Endometrium (tissue), 2 donors: ENCODE measurements at regions not wholly inside any gene's neighbourhood (a gene's known extent, or its start where the extent isn't known, plus 50 kb on each side); places are given as distances from the start of the nearest gene placed in this dataset.

Experiments
- FAIRE-seq: peaks from 2 replicates; lab custom pipeline; 2012; peaks lifted over from hg19 to GRCh38; lab: Jason Lieb, UNC
- donor health status: control.
- donor health status: control.

DNA sequence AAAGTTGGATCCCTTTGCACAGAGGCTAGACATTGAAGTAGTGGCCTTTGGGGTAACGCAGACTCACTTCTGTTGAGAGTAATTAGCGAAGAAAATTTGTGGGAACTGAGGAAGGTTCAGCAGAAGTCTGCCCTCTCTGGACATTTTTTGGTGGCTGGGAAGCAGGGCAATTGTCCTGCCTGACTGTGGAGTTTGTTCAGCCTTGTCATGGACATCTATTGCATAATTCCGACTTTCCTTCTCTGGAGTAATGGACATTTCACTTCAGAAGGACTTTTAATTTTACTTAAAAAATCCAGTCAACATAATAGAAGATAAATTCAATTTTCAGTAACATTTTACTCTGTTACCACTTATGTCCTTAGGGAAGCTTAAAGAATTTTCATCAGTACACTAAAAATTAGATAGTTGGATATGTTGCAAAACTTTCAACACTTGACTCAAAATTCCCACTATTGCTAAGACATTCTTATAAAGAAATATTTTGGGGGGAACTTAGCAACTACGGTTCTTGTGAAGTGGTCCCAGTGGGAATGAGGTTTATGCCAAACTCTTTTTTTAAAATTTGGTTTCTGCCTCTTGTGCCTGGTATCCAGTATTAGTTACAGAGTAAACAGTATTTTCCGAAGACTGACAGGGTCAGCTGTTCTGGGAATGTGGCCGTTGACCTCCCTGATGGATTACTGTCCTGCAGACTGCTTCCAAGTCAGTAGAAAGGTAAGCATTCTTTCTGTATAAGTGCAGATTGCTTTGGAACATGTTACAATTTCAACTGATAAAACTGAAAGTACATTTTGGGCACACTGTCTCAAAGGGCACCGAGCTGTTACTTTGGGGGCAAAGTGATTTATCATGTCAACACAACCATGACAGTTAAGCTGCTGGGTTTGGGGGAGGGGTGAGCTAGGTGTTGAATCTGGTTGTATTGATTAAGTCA lies 100.6 kb upstream of the MLIP start:
- no peak for FAIRE-seq

DNA sequence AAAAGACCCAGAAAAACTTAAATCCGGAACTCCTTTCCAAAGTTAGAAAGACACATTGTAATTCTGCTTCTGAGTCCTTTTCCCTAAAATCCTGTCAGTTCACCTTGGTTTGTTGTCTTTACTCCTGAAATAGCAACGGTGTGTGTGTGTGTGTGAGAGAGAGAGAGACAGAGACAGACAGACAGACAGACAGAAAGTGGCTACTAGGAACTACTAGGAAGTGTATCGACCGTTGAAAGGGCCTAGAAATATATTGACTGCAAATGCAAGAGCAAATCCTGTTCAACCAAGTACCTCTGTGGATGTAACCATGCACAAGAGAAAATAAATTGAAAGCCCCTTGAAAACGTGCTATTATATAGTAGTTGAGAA lies 100.0 kb upstream of the MLIP start:
- FAIRE-seq: no peak

DNA sequence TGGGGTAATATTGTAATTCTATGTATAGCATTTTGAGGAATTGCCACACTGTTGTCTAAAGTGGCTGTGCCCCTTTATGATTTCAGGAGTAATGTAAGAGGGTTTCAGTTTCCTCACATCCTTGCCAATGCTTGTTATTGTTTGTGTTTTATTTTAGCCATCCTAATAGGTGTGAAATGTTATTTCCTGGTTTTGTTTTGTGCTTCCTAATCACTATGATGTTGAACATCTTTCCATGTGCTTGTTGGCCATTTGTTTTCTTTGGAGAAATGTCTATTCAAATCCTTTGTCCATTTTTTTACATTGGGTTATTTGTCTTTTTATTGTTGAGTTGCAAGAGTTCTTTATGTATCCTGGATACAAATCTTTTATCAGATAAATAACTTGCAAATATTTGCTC lies 97.3 kb upstream of the MLIP start:
- FAIRE-seq: no peak

DNA sequence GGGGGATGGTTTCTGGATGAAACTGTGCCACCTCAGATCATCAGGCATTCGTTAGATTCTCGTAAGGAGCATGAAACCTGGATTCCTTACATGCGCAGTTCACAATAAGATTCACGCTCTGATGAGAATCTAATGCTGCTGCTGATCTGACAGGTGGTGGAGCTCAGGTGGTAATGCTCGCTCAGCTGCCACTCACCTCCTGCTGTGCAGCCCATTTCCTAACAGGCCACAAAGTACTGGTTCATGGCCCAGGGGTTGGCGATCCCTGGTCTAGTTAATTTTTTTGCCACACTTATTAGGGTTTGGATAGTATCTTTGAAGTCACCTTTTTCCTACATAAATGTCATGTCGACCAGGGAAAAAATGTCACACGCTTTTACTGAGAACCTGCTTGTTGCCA lies 96.8 kb upstream of the MLIP start:
- no peak for FAIRE-seq

DNA sequence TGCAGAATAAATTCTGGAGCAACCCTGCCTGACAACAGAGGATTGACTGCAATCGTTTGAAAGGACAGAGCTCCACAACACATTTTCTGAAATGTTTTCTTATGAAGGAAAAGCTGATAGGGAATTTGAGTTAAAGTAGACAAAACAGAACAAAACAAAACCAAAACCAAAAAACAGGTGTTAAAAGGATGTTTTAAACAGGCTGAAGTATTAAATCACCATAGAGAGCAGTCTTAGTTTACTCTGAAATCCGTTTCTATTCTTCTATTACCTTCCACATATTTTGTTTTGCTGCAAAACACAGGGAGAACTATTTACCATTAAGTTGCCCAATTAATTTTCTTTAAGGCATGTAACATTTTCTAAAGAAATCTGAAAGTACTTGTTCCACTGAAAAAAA lies 93.4 kb upstream of the MLIP start:
- FAIRE-seq: no peak

DNA sequence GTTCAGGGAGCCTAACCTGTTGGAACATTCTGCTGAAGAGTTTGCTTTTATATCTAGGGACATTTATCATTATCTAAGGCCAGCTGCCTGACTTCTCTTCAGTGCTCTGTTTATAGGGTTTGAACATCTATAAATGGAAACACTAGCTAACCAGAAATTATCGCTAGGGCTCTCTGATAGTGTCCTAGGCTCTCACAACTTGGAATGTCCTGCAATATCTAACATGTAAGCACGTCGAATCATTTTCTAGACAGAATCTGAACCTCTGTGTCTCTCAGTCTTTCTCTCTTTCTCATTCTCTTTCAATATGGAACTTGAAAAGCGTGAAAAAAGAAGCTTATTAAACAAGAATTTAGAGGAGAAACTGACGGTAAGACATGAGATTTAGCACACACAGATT lies 92.5 kb upstream of the MLIP start:
- FAIRE-seq: no peak

DNA sequence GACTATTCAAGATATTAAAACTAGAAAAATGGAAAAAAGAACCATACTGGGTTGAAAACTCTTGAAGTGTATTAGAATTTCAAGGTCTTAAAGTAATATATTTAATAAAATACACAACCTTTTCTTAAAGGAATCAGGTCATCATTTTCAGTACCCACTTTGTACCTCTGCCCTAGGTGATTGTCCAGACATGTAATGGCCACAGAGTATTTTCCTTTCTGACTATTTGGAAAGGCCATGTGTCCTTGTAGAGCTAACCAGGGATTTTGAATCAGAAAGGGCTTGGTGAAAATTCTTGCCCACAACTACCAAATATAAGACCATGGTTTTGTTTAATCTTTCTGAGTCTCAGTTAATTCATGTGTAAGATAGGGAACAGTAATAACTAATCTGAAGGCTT lies 91.4 kb upstream of the MLIP start:
- FAIRE-seq: no peak

DNA sequence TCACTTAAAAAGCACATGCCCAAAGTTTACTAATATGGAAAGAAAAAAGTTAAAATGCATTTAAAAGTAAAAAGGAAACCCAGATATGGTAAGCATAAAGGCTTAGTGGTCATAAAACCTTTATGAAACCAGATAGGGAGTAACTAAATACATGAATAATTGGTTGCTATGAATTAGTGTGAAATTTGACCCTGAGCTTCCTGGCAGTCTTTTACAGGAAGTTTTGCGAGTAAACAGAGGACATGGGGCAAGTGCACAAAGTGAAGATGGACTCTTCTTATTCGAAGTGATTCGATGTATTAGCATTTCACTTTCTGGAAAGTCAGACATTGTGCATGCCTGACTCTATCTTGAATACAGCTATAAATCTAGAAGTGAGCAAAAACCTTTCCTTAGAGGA lies 90.9 kb upstream of the MLIP start:
- no peak for FAIRE-seq

DNA sequence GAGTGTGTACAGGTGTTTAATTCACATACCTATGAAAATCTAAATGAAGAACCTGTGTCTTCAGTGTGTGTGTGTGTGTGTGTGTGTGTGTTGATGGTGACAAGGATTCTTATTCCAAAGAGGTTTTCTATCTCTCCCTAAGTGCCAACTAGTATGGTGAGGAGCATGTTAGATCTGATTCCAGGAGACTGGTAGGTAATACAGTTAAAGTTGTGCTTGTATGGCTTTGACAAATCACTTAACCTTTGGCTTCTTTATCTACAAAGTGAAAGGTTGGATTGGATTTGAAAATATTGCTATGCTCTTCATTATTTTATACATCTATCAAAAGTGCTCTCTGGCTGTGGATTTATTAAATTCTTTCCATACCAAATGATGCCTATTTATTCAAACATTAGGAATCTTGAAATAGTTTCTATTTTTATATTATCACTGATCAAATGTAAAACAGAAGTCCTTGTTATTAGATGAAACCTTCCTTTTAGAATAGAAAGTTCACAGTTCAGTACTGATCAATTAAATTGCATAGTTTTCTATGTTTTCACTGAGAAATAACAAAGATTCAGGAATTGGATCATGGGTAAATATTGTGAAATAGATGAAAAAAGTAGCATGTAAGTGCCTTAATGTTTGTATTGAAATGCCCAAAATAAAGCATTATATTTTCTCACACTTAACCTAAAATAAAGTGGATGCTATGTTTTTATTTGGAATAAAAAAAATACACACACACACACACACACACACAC lies 84.4 kb upstream of the MLIP start:
- FAIRE-seq: no peak

DNA sequence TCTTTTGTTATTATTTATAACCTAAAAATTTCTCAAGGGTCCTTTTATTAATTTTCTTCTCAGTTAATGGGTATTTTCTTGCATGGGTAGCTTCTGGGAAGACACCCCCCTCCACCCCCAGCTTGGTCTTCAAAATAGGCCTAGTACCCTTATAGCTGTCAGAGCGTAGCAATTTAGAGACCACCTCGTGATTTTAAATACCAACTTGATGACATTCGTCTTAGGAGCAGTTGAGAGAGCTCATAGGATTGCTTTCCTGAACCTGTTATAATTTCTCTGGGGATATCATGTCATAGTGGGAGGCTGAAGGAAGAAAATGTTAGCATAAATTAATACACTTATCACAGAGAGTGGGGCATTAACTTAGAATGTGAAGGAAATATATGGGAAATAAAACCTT lies 83.1 kb upstream of the MLIP start:
- no peak for FAIRE-seq

DNA sequence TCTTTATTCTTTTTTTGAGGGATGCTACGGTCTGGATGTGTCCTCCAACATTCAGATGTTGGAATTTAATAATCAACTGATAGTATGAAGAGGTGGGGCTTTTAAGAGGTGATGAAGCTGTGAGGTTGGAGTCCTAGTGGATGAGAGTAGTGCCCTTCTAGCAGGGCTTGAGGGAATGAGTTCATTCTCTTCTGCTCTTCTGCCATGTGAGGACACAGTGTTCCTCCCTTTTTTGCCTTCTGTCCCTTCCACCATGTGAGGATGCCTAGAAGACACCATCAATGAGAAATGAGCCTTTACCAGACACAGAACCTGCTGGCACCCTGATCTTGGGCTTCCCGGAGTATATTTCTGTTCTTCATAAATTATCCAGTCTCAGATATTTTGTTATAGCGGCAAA lies 82.1 kb upstream of the MLIP start:
- no peak for FAIRE-seq

DNA sequence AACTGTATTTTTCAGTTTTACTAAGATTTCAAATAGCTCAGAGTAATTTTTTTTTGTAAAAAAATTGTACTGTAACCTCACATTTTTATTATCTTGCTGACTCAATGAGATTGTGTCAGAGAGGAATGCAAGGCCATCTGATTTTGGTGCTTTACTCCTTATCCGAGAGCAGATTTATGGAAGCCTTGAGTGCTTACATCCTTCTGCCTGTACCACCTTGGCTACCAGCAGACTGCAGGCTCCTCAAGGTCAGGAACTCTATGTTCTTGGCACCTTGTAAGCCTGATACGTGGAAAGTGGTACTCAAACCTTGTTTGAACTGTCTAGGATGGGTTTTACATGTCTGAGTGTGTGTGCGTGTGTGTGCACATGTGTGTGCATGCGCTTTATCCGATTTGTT lies 80.1 kb upstream of the MLIP start:
- no peak for FAIRE-seq

DNA sequence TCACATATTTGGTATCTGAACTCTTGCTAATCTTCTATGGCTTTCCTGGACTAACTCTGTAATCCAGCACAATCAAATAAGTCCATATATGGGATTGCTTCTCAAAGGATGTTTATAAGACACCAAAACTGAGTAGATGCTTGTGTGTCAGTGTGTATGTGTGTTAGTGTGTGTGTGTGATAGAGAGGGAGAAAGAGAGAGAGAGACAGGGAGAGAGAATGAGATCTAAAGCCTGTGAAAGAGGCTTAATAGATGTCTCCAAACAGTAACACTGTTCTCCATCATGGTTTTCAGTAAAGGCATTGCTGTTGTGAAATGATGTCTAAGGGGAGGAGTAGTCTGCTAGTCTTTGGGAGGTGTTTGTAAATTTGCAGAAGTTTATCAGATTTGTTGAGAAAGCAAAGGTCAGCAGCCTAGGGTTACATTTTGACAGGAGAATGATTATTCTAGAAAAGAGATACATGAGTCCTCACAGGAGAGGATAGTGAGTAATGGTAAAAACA lies 73.9 kb upstream of the MLIP start:
- no peak for FAIRE-seq

DNA sequence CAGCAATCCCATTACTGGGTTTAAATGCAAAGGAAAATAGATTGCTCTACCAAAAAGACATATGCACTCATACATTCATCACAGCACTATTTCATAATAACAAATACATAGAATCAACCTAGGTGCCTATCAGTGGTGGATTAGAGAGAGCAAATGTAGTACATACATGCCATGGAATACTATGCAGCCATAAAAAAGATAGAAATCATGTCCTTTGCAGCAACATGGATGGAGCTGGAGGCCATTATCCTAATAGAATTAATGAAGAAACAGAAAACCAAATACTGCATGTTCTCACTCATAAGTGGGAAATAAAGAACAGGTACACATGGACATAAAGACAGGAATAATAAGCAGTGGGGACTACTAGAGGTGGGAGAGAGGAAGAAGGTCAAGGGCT lies 70.7 kb upstream of the MLIP start:
- no peak for FAIRE-seq

DNA sequence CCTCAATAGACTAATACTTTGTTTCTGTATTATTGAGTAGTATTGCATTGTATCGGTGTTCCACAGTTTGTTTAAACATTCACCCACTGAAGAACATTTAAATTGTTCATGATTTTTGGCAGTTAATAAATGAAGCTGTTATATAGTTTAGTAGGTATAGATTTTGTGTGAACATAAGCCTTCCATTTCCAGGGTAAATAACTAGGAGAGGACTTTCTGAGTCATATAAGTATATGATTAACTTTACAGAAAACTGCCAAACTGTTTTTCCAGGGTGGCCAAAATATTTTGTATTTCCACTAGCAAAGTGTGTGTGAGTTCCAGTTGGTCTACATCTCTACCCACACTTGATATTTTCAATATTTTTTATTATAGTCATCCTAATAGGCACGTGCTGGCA lies 70.0 kb upstream of the MLIP start:
- FAIRE-seq: no peak

DNA sequence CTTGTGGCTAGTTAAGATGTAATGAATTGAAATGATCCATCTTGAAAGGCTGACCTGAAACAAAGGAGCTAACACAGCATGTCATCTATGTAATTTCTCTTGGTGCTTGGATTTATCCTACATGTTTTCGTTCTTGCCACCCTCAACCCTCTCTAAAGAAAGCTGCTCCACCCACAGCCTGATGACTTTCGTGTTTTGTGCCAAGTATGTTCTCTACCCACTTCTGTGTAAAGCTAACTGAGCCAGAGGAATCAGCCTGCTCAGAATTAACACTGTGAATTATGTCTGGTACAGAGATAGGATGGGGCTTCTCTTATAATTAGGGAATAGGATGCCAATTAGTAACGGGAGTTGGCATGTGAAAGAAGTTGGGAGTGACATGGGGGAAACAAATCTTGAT lies 67.9 kb upstream of the MLIP start:
- no peak for FAIRE-seq

DNA sequence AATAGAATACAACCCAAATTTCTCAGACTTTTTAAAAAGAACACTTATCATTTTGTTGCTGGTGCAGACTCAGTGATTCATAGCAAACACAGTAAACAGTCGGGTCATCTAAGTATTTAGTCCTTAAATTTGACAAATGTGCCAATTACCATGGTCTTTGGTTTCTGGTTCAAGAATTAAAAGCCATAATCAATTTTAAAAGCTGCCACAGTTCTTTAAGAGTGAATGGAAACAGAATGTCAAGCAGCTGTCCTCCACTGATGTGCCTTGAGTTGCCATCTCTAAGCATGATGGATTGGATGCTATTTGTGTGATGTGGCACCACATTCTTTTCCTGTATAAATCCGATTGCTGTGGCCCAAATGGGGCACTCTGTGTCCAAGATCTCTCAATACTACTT lies 67.2 kb upstream of the MLIP start:
- FAIRE-seq: no peak

DNA sequence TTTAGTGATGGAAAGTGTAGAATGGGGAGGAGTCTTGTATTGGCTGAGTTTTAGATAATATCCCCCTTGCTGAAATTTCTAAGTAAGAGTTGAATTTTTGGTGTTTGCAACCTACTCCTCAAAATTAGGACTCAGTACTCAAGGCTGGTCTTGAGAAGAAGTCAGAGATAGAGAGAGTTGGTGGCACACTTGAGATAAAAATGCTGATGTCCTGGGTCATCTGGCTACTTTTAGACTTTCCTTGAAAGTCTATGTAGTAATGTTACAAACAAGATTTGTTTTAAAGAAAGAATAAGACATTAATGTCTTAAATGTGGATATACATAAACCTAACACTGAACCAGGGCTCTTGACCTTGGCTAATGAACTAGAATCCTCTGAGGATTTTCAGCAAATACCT lies 62.5 kb upstream of the MLIP start:
- no peak for FAIRE-seq

DNA sequence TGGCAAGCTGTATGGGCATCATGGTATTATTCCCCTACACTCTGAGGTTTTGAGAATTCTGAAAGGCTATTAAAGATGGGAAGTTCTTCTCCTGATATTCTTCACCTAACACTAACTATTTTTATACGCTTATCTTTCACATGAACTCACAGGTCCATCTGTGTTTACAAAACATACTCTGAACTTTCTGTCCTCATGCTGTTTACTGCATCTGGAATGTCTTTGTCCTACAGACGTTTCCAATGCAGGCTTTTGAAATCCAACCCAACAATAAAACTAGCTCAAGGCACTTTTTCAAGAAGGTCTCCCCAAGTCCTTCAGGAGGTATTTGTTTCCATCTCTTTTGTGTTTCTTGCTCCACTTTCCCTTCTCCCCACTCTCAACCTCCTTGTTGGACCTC lies 60.5 kb upstream of the MLIP start:
- no peak for FAIRE-seq

DNA sequence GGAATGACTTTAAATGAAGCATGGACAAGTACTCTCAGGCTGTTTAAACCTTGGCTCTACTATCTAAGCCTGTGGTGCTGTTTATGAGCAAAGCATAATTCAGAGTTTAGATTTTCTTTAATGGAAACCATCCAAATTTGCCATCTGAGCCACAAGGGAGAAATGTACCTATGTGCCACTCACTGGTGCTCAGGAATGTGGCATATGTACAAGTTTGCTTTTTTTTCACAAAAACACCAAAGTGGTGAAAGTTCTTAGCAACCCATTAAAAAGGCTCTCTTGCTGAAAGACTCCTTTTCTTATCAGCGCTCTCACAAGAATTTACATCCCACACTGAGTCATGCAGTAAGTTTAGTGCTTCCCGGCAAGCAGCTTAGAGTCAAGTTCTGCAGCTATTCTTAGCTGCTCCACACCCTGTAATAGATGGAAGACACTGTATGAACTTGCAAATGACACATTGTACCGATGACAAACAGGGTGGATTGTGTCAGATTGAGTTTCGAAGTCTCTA lies 57.3 kb upstream of the MLIP start:
- no peak for FAIRE-seq

DNA sequence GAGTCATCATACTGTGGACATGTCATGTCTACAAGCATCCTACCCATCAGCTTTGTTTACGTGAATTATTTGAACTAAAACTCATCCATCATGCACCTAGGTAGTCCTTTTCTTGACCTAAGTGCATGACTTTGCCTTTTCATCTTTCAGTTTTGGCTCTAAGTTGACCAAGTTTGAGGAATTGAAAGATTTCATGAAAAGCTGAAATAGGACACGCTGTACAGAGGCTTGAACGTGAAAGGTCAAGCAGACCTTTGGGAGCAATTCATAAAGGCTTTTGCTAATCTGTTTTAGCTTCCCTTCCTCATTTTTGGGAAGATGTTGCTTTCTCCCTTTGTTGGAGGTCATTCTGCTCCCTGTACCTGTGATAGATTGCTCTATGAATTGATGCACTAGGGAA lies 55.1 kb upstream of the MLIP start:
- FAIRE-seq: no peak

DNA sequence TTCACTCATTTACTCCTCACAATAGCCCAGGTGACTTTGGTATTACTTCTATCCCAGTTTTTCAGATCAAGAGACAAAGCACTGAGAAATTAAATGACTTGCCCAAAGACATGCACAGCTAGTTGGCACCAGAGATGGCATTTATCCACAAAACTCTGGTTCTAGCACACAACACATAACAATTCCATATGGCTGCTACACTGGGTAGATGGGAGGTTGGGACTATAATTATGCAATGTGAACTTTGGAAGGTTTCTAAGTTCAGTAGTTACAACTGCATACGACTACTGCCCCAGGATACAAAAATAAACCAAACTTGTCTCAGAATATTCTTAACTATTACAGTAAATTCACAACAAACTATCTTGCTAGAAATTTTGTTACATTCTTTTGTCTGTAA lies 54.2 kb upstream of the MLIP start:
- FAIRE-seq: no peak

DNA sequence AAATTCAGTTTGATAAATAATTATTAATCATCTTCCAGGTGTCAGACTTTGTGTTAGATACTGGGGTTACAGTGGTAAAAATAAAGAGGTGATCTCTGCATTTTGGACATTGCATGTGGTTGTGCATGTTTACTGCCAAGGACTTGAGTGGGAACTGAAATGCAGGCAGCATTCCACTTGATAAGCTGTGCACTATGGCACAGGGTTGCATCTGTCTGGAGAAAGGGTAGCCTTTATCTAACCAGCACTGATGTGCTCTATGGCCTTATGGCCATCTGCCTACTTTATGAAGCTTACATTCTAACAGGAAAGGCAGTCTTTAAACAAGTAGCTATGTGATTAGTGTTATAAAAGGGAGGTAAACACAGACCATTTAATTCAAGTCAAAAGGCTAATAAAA lies 53.0 kb upstream of the MLIP start:
- FAIRE-seq: no peak
